ENCODE measurements at regions not wholly inside any gene's neighbourhood (a gene's known extent, or its start where the extent isn't known, plus 50 kb on each side); places are given as distances from the start of the nearest gene placed in this dataset.

DNA sequence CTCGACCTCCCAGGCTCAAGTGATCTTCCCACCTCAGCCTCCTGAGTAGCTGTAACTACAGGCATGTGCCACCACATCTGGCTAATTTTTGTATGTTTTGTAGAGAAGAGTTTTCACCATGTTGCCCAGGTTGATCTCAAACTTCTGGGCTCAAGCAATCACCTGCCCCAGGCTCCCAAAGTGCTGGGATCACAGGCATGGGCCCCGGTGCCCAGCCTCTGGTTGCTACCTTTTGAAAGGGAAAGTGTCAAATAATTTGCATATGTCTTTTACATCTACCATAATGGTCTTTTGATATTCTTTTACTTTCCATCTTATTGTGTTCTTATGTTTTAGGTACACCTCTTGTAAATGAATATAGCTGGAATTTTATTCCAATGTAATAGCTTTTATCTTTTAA, 263.1 kb upstream of the FN1 start:
- ATAC-seq (no peak), DNase-seq (ENCODE audit: low read depth, low spot score) (no peak)
- no peaks in the 10 kb centered on the region for H3K27me3 ChIP-seq (ENCODE audit: control insufficient read depth, insufficient read depth, low read length)
- intact Hi-C loops (cut with micrococcal nuclease; ENCODE audit: unreplicated experiment) = no loop called here
- H3K36me3 ChIP-seq (ENCODE audit: control insufficient read depth, insufficient read depth, low read length) = no peaks in the 10 kb centered on the region
- CTCF ChIA-PET = no interaction called here
- POLR2A ChIA-PET = no interaction called here
- BruUV-seq (replicated peaks) = no TSS peak
- H3K27ac ChIP-seq (ENCODE audit: low read length) = no peak overlapping the region
- no peaks in the 10 kb centered on the region for H3K4me1 ChIP-seq (ENCODE audit: control insufficient read depth, insufficient read depth, low read length)
- no peak overlapping the region for H3K4me3 ChIP-seq (ENCODE audit: low read depth in 2 of 2, low read length in 2 of 2)
- in situ Hi-C loops (cut with HindIII; ENCODE audit: low pct_unique_long_range_greater_than_20kb, low sequenced_read_pairs) = no loop called here
- no peaks in the 10 kb centered on the region for H3K9me3 ChIP-seq (ENCODE audit: control insufficient read depth, insufficient read depth, low read depth, low read length)
- no peak for TF ChIP-seq SIN3A (IDR thresholded peaks at IDR 0.05; ENCODE audit: borderline replicate concordance, insufficient read depth, low read depth, low read length)
- TF ChIP-seq CTCF (IDR thresholded peaks at IDR 0.05) = no peak
- no peak for TF ChIP-seq POLR2AphosphoS5 (IDR thresholded peaks at IDR 0.05; ENCODE audit: low read depth, low read length)
- TF ChIP-seq, protein P1, sequence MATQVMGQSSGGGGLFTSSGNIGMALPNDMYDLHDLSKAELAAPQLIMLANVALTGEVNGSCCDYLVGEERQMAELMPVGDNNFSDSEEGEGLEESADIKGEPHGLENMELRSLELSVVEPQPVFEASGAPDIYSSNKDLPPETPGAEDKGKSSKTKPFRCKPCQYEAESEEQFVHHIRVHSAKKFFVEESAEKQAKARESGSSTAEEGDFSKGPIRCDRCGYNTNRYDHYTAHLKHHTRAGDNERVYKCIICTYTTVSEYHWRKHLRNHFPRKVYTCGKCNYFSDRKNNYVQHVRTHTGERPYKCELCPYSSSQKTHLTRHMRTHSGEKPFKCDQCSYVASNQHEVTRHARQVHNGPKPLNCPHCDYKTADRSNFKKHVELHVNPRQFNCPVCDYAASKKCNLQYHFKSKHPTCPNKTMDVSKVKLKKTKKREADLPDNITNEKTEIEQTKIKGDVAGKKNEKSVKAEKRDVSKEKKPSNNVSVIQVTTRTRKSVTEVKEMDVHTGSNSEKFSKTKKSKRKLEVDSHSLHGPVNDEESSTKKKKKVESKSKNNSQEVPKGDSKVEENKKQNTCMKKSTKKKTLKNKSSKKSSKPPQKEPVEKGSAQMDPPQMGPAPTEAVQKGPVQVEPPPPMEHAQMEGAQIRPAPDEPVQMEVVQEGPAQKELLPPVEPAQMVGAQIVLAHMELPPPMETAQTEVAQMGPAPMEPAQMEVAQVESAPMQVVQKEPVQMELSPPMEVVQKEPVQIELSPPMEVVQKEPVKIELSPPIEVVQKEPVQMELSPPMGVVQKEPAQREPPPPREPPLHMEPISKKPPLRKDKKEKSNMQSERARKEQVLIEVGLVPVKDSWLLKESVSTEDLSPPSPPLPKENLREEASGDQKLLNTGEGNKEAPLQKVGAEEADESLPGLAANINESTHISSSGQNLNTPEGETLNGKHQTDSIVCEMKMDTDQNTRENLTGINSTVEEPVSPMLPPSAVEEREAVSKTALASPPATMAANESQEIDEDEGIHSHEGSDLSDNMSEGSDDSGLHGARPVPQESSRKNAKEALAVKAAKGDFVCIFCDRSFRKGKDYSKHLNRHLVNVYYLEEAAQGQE (IDR thresholded peaks at IDR 0.05; ENCODE audit: insufficient read depth in 1 of 2, low read depth in 2 of 2, low read length in 1 of 2) = no peak
- TF ChIP-seq TCF7L2 (IDR thresholded peaks at IDR 0.05; ENCODE audit: low read depth, low read length) = no peak

GRCh38 chr2:215698566-215698965, 262.7 kb upstream of the FN1 start:
- H3K36me3 ChIP-seq (ENCODE audit: control insufficient read depth, insufficient read depth, low read length) = no peaks in the 10 kb centered on the region
- H3K27ac ChIP-seq (ENCODE audit: low read length) = no peak overlapping the region
- intact Hi-C loops (cut with micrococcal nuclease; ENCODE audit: unreplicated experiment) = no loop called here

More at GRCh38 chr2:215698566-215698965, 262.7 kb upstream of the FN1 start:
- no peaks in the 10 kb centered on the region for H3K9me3 ChIP-seq (ENCODE audit: control insufficient read depth, insufficient read depth, low read depth, low read length)
- H3K27me3 ChIP-seq (ENCODE audit: control insufficient read depth, insufficient read depth, low read length) = no peaks in the 10 kb centered on the region
- in situ Hi-C loops (cut with HindIII; ENCODE audit: low pct_unique_long_range_greater_than_20kb, low sequenced_read_pairs) = no loop called here
- ATAC-seq = no peak
- no peaks in the 10 kb centered on the region for H3K4me1 ChIP-seq (ENCODE audit: control insufficient read depth, insufficient read depth, low read length)
- DNase-seq (ENCODE audit: low read depth, low spot score) = no peak
- CTCF ChIA-PET = no interaction called here
- no peak overlapping the region for H3K4me3 ChIP-seq (ENCODE audit: low read depth in 2 of 2, low read length in 2 of 2)
- POLR2A ChIA-PET = no interaction called here
- TF ChIP-seq POLR2AphosphoS5 (IDR thresholded peaks at IDR 0.05; ENCODE audit: low read depth, low read length) (no peak), SIN3A (IDR thresholded peaks at IDR 0.05; ENCODE audit: borderline replicate concordance, insufficient read depth, low read depth, low read length) (no peak), TCF7L2 (IDR thresholded peaks at IDR 0.05; ENCODE audit: low read depth, low read length) (no peak), CTCF (IDR thresholded peaks at IDR 0.05) (no peak)
- TF ChIP-seq, protein P1 (IDR thresholded peaks at IDR 0.05; ENCODE audit: insufficient read depth in 1 of 2, low read depth in 2 of 2, low read length in 1 of 2) = no peak
- BruUV-seq (replicated peaks) = no TSS peak
